ENCODE measurements at regions not wholly inside any gene's neighbourhood (a gene's known extent, or its start where the extent isn't known, plus 50 kb on each side); places are given as distances from the start of the nearest gene placed in this dataset.

- no peaks in the 10 kb centered on the region for H4K20me1 ChIP-seq (ENCODE audit: insufficient read depth, low read length)
- H3F3A ChIP-seq (ENCODE audit: insufficient read depth, low read length), result no peaks in the 10 kb centered on the region
- H3K27ac ChIP-seq (ENCODE audit: low read depth, low read length, poor library complexity, severe bottlenecking), result no peak overlapping the region
- no peak overlapping the region for H3K9ac ChIP-seq (ENCODE audit: low read length)
- no peaks in the 10 kb centered on the region for H3K27me3 ChIP-seq (ENCODE audit: insufficient read depth, low read length)
- no peaks in the 10 kb centered on the region for H3K9me3 ChIP-seq (ENCODE audit: low read length)
- peaks cover 17% of the 10 kb centered on the region for H3K4me1 ChIP-seq (ENCODE audit: insufficient read depth, low read length, severe bottlenecking)
- H3K4me2 ChIP-seq (ENCODE audit: low read length), result no peak overlapping the region
- TF ChIP-seq CTCF (IDR thresholded peaks at IDR 0.05; ENCODE audit: low read length), result no peak
- no peak for TF ChIP-seq EZH2 (IDR thresholded peaks at IDR 0.05; ENCODE audit: borderline replicate concordance, low read length)
- H3K36me3 ChIP-seq (ENCODE audit: insufficient read depth, low read length), result no peaks in the 10 kb centered on the region
- no peaks in the 10 kb centered on the region for H3K79me2 ChIP-seq (ENCODE audit: insufficient read depth, low read length)
- no peak overlapping the region for H2AFZ ChIP-seq (ENCODE audit: low read length)
- no peaks in the 10 kb centered on the region for H3K9me2 ChIP-seq (ENCODE audit: low read depth, low read length)
- H3K4me3 ChIP-seq (ENCODE audit: low read depth, low read length, poor library complexity, severe bottlenecking), result no peak overlapping the region
These were observed 1332.4 kb downstream of the AACS start for GRCh38 chr12:126397660-126398059.

GRCh38 chr12:126400831-126401230, 1335.6 kb downstream of the AACS start:
- TF ChIP-seq EZH2 (IDR thresholded peaks at IDR 0.05; ENCODE audit: borderline replicate concordance, low read length) (no peak), CTCF (IDR thresholded peaks at IDR 0.05; ENCODE audit: low read length) (no peak)
- no peak overlapping the region for H3K27ac ChIP-seq (ENCODE audit: low read depth, low read length, poor library complexity, severe bottlenecking)
- H3K9ac ChIP-seq (ENCODE audit: low read length), result no peak overlapping the region

GRCh38 chr12:126404293-126404881, 1339.2 kb downstream of the AACS start:
- H2AFZ ChIP-seq (ENCODE audit: low read length), result no peak overlapping the region
- H3K4me1 ChIP-seq (ENCODE audit: insufficient read depth, low read length, severe bottlenecking), result peaks cover 4% of the 10 kb centered on the region
- H3K9ac ChIP-seq (ENCODE audit: low read length), result no peak overlapping the region
- no peaks in the 10 kb centered on the region for H3F3A ChIP-seq (ENCODE audit: insufficient read depth, low read length)
- no peak overlapping the region for H3K27ac ChIP-seq (ENCODE audit: low read depth, low read length, poor library complexity, severe bottlenecking)
- H3K79me2 ChIP-seq (ENCODE audit: insufficient read depth, low read length), result no peaks in the 10 kb centered on the region
- no peaks in the 10 kb centered on the region for H3K36me3 ChIP-seq (ENCODE audit: insufficient read depth, low read length)
- no peaks in the 10 kb centered on the region for H3K9me3 ChIP-seq (ENCODE audit: low read length)
- no peaks in the 10 kb centered on the region for H3K27me3 ChIP-seq (ENCODE audit: insufficient read depth, low read length)
- no peaks in the 10 kb centered on the region; the same call in 1 of the 2 replicates for H3K9me2 ChIP-seq (ENCODE audit: low read depth, low read length)
- no peak overlapping the region for H3K4me3 ChIP-seq (ENCODE audit: low read depth, low read length, poor library complexity, severe bottlenecking)
- H3K4me2 ChIP-seq (ENCODE audit: low read length), result no peak overlapping the region
- TF ChIP-seq CTCF (IDR thresholded peaks at IDR 0.05; ENCODE audit: low read length), result no peak
- no peak for TF ChIP-seq EZH2 (IDR thresholded peaks at IDR 0.05; ENCODE audit: borderline replicate concordance, low read length)
- H4K20me1 ChIP-seq (ENCODE audit: insufficient read depth, low read length), result no peaks in the 10 kb centered on the region

More at GRCh38 chr12:126400831-126401230, 1335.6 kb downstream of the AACS start:
- Histone ChIP-seq H3K36me3 (ENCODE audit: insufficient read depth, low read length) (no peaks in the 10 kb centered on the region), H3K9me3 (ENCODE audit: low read length) (no peaks in the 10 kb centered on the region), H3F3A (ENCODE audit: insufficient read depth, low read length) (no peaks in the 10 kb centered on the region), H3K4me3 (ENCODE audit: low read depth, low read length, poor library complexity, severe bottlenecking) (no peak overlapping the region), H3K4me1 (ENCODE audit: insufficient read depth, low read length, severe bottlenecking) (no peaks in the 10 kb centered on the region), H3K9me2 (ENCODE audit: low read depth, low read length) (no peaks in the 10 kb centered on the region), H4K20me1 (ENCODE audit: insufficient read depth, low read length) (no peaks in the 10 kb centered on the region), H3K79me2 (ENCODE audit: insufficient read depth, low read length) (no peaks in the 10 kb centered on the region), H2AFZ (ENCODE audit: low read length) (no peak overlapping the region), H3K27me3 (ENCODE audit: insufficient read depth, low read length) (no peaks in the 10 kb centered on the region), H3K4me2 (ENCODE audit: low read length) (no peak overlapping the region)
